GM23248 (cell line): ENCODE measurements at regions not wholly inside any gene's neighbourhood (a gene's known extent, or its start where the extent isn't known, plus 50 kb on each side); places are given as distances from the start of the nearest gene placed in this dataset.

Experiments
- DNase-seq: peaks from one replicate; pipeline ENCODE4 v3.0.0-alpha.2; 2015
- H2AFZ ChIP-seq: fragments of 200-600 bp; sonication (generic); 2 replicates; pipeline ENCODE4 v1.6.1; 2016; ENCODE audit warnings: antibody characterized with exemption
- H3F3A ChIP-seq: fragments of 200-600 bp; sonication (generic); 2 replicates; pipeline ENCODE4 v1.6.1; 2016; ENCODE audit warnings: mild to moderate bottlenecking, antibody characterized with exemption, mixed run types; ENCODE audit not compliant: insufficient read depth
- H3K27ac ChIP-seq: fragments of 200-600 bp; sonication (generic); 2 replicates; pipeline ENCODE4 v1.5.1; 2016; ENCODE audit warnings: mild to moderate bottlenecking
- H3K27me3 ChIP-seq: fragments of 200-600 bp; sonication (generic); replicated peaks from 2 replicates; pipeline ENCODE4 v1.6.1; 2016; ENCODE audit warnings: mild to moderate bottlenecking; ENCODE audit not compliant: insufficient read depth
- H3K36me3 ChIP-seq: fragments of 200-600 bp; sonication (generic); 2 replicates; pipeline ENCODE4 v1.6.1; 2016; ENCODE audit warnings: low read depth, mild to moderate bottlenecking
- H3K4me1 ChIP-seq: fragments of 200-600 bp; sonication (generic); 2 replicates; pipeline ENCODE4 v1.6.1; 2016; ENCODE audit warnings: mild to moderate bottlenecking; ENCODE audit not compliant: insufficient read depth
- H3K4me2 ChIP-seq: fragments of 200-600 bp; sonication (generic); one replicate; pipeline ENCODE4 v1.6.1; 2016; ENCODE audit warnings: mild to moderate bottlenecking; ENCODE audit not compliant: unreplicated experiment
- H3K4me3 ChIP-seq: fragments of 200-600 bp; sonication (generic); 2 replicates; pipeline ENCODE4 v1.5.1; 2016; ENCODE audit warnings: mild to moderate bottlenecking
- H3K79me2 ChIP-seq: fragments of 200-600 bp; sonication (generic); 2 replicates; pipeline ENCODE4 v1.6.1; 2016; ENCODE audit warnings: mild to moderate bottlenecking; ENCODE audit not compliant: insufficient read depth
- H3K9ac ChIP-seq: fragments of 200-600 bp; sonication (generic); 2 replicates; pipeline ENCODE4 v1.6.1; 2016; ENCODE audit warnings: mild to moderate bottlenecking
- H3K9me2 ChIP-seq: fragments of 200-600 bp; sonication (generic); 2 replicates; pipeline ENCODE4 v1.6.1; 2016; ENCODE audit warnings: mixed run types, mild to moderate bottlenecking, moderate library complexity; ENCODE audit not compliant: insufficient read depth
- H3K9me3 ChIP-seq: fragments of 200-600 bp; sonication (generic); one replicate; pipeline ENCODE4 v1.6.1; 2017; ENCODE audit warnings: low read depth
- H4K20me1 ChIP-seq: fragments of 200-600 bp; sonication (generic); 2 replicates; pipeline ENCODE4 v1.6.0; 2016; ENCODE audit not compliant: insufficient read depth
- EZH2 ChIP-seq: fragments of 200-600 bp; sonication (generic); IDR thresholded peaks from 2 replicates; pipeline ENCODE4 v1.6.1; 2018; ENCODE audit warnings: antibody characterized with exemption, mild to moderate bottlenecking; ENCODE audit not compliant: insufficient read depth, poor library complexity, severe bottlenecking
- EZH2phosphoT487 ChIP-seq: fragments of 200-600 bp; sonication (generic); IDR thresholded peaks from 2 replicates; pipeline ENCODE4 v1.6.1; 2018; ENCODE audit warnings: antibody characterized with exemption, moderate library complexity, mild to moderate bottlenecking, low read depth; ENCODE audit not compliant: insufficient read depth
- WGBS, 2 experiments: methylation state at CpG; one replicate each; pipeline ENCODE4 v1.1.6; 2015 to 2017; ENCODE audit warnings: low lambda C conversion rate in 2 of 2, low coverage in 1 of 2; ENCODE audit errors: missing lambda C conversion rate in 2 of 2; 5-methylcytosine and 5-hydroxymethylcytosine counted together
- in situ Hi-C: fragments of 300-500 bp; cut with MboI; formaldehyde crosslinking; loops from 2 replicates; pipeline ENCODE4 v1.15.0; 2020

GRCh38 chr3:177367788-177368187 is 170.5 kb upstream of the TBL1XR1 start:
- no peak overlapping the region for H3K4me3 ChIP-seq
- no peaks in the 10 kb centered on the region for H4K20me1 ChIP-seq
- no peak overlapping the region for H3K9ac ChIP-seq
- TF ChIP-seq EZH2 (no peak), EZH2phosphoT487 (no peak)
- no peaks in the 10 kb centered on the region for H3K9me2 ChIP-seq
- no peaks in the 10 kb centered on the region for H3K4me1 ChIP-seq
- no peaks in the 10 kb centered on the region for H3K27me3 ChIP-seq
- H3K27ac ChIP-seq, result no peak overlapping the region
- 84 to 86% methylated on average over 8 of the region's 8 CpGs for WGBS, 2 experiments
- in situ Hi-C loops, result loop anchor here (25.0 kb wide), 1 partner anchor 305 kb away; no protein-coding TSS in a partner anchor
- no peaks in the 10 kb centered on the region for H3K79me2 ChIP-seq
- no peaks in the 10 kb centered on the region for H3K36me3 ChIP-seq
- no peak overlapping the region for H3K4me2 ChIP-seq
- H3F3A ChIP-seq, result no peaks in the 10 kb centered on the region
- no peaks in the 10 kb centered on the region for H3K9me3 ChIP-seq
- no peak for DNase-seq
- no peak overlapping the region for H2AFZ ChIP-seq

- Histone ChIP-seq H3K27me3 (no peaks in the 10 kb centered on the region), H3K4me1 (no peaks in the 10 kb centered on the region), H3K4me3 (no peak overlapping the region), H2AFZ (0 out of 2 replicates have a peak overlapping the region, but pooled peaks have one; percentile 7), H3K4me2 (no peak overlapping the region), H4K20me1 (no peaks in the 10 kb centered on the region), H3K27ac (no peak overlapping the region), H3F3A (no peaks in the 10 kb centered on the region), H3K36me3 (no peaks in the 10 kb centered on the region), H3K9me3 (no peaks in the 10 kb centered on the region), H3K9ac (no peak overlapping the region), H3K9me2 (no peaks in the 10 kb centered on the region), H3K79me2 (no peaks in the 10 kb centered on the region)
- 35 to 36% methylated on average over 3 of the region's 3 CpGs for WGBS, 2 experiments
- no peak for DNase-seq
- in situ Hi-C loops, result loop anchor here (25.0 kb wide), 1 partner anchor 308 kb away; no protein-coding TSS in a partner anchor
- TF ChIP-seq EZH2phosphoT487, result no peak
- no peak for TF ChIP-seq EZH2
These were observed 173.1 kb upstream of the TBL1XR1 start for GRCh38 chr3:177370246-177370822.

GRCh38 chr3:177371146-177371545 is 173.9 kb upstream of the TBL1XR1 start:
- H4K20me1 ChIP-seq, result no peaks in the 10 kb centered on the region
- H3K36me3 ChIP-seq, result no peaks in the 10 kb centered on the region
- H3K79me2 ChIP-seq, result no peaks in the 10 kb centered on the region
- TF ChIP-seq EZH2phosphoT487 (no peak), EZH2 (no peak)
- H3K9ac ChIP-seq, result no peak overlapping the region
- no peak overlapping the region for H3K4me2 ChIP-seq
- in situ Hi-C loops, result loop anchor here (25.0 kb wide), 1 partner anchor 309 kb away; no protein-coding TSS in a partner anchor
- H3K4me1 ChIP-seq, result no peaks in the 10 kb centered on the region
- no peak overlapping the region for H3K4me3 ChIP-seq
- H3K9me3 ChIP-seq, result no peaks in the 10 kb centered on the region
- H3K27ac ChIP-seq, result no peak overlapping the region
- H3F3A ChIP-seq, result no peaks in the 10 kb centered on the region
- no peaks in the 10 kb centered on the region for H3K27me3 ChIP-seq
- no peak for DNase-seq
- no peak overlapping the region for H2AFZ ChIP-seq
- no peaks in the 10 kb centered on the region for H3K9me2 ChIP-seq

GRCh38 chr3:177371888-177372287 is 174.6 kb upstream of the TBL1XR1 start:
- H3K4me1 ChIP-seq, result no peaks in the 10 kb centered on the region
- TF ChIP-seq EZH2, result no peak
- no peak for TF ChIP-seq EZH2phosphoT487
- H3K9ac ChIP-seq, result no peak overlapping the region
- 74 to 77% methylated on average over 2 of the region's 2 CpGs for WGBS, 2 experiments
- H4K20me1 ChIP-seq, result no peaks in the 10 kb centered on the region
- DNase-seq, result no peak
- no peak overlapping the region for H3K27ac ChIP-seq
- no peaks in the 10 kb centered on the region for H3K27me3 ChIP-seq
- H3K79me2 ChIP-seq, result no peaks in the 10 kb centered on the region
- in situ Hi-C loops, result loop anchor here (25.0 kb wide), 1 partner anchor 310 kb away; no protein-coding TSS in a partner anchor
- H3F3A ChIP-seq, result no peaks in the 10 kb centered on the region
- H3K4me2 ChIP-seq, result no peak overlapping the region
- H3K36me3 ChIP-seq, result no peaks in the 10 kb centered on the region
- no peak overlapping the region for H2AFZ ChIP-seq
- H3K9me2 ChIP-seq, result no peaks in the 10 kb centered on the region
- H3K4me3 ChIP-seq, result no peak overlapping the region
- no peaks in the 10 kb centered on the region for H3K9me3 ChIP-seq
